GM19463 (cell line): ENCODE measurements at regions not wholly inside any gene's neighbourhood (a gene's known extent, or its start where the extent isn't known, plus 50 kb on each side); places are given as distances from the start of the nearest gene placed in this dataset.
"Not testable (repeated sequence)": the region's sequence is repeated elsewhere in the genome, so short reads cannot be mapped to it uniquely, and the experiment has no call there.

Experiments
- ATAC-seq: cut with Tn5 transposase; IDR thresholded peaks from one replicate; pipeline ENCODE4 v1.9.1; 2021; ENCODE audit warnings: mild to moderate bottlenecking, moderate library complexity; ENCODE audit not compliant: unreplicated experiment

- no peak for ATAC-seq
These were observed 285.8 kb upstream of the TRPC5 start for GRCh38 chrX:112368371-112368770.

GRCh38 chrX:112367065-112367464 is 284.5 kb upstream of the TRPC5 start:
- no peak for ATAC-seq

- ATAC-seq: no peak
These were observed 277.3 kb upstream of the TRPC5 start for GRCh38 chrX:112359906-112360305.

GRCh38 chrX:112355931-112356330 is 273.4 kb upstream of the TRPC5 start:
- no peak for ATAC-seq

GRCh38 chrX:112341598-112341997 is 259.0 kb upstream of the TRPC5 start:
- no peak for ATAC-seq

- ATAC-seq: no peak
These were observed 230.6 kb upstream of the TRPC5 start for GRCh38 chrX:112313201-112313600.

- ATAC-seq: no peak
These were observed 223.5 kb upstream of the TRPC5 start for GRCh38 chrX:112306027-112306426.

- ATAC-seq: no peak
These were observed 197.4 kb upstream of the TRPC5 start for GRCh38 chrX:112279940-112280339.

- ATAC-seq: no peak
These were observed 188.4 kb upstream of the TRPC5 start for GRCh38 chrX:112270991-112271390.

- ATAC-seq: no peak
These were observed 183.6 kb upstream of the TRPC5 start for GRCh38 chrX:112266136-112266535.

- ATAC-seq: no peak
These were observed 176.8 kb upstream of the TRPC5 start for GRCh38 chrX:112259375-112259774.

- ATAC-seq: no peak
These were observed 172.3 kb upstream of the TRPC5 start for GRCh38 chrX:112254896-112255295.

GRCh38 chrX:112247714-112248113 is 165.1 kb upstream of the TRPC5 start:
- no peak for ATAC-seq

GRCh38 chrX:112235547-112235946 is 153.0 kb upstream of the TRPC5 start:
- ATAC-seq: no peak

- peak; percentile 53 for ATAC-seq
These were observed 150.6 kb upstream of the TRPC5 start for GRCh38 chrX:112233164-112233563.

GRCh38 chrX:112226795-112227194 is 144.2 kb upstream of the TRPC5 start:
- not testable (repeated sequence) for ATAC-seq

GRCh38 chrX:112223391-112223790 is 140.8 kb upstream of the TRPC5 start:
- ATAC-seq: no peak

GRCh38 chrX:112218388-112218787 is 135.8 kb upstream of the TRPC5 start:
- ATAC-seq: no peak

GRCh38 chrX:112211459-112211858 is 128.9 kb upstream of the TRPC5 start:
- ATAC-seq: no peak

- no peak for ATAC-seq
These were observed 115.3 kb upstream of the TRPC5 start for GRCh38 chrX:112197840-112198239.

GRCh38 chrX:112190646-112191045 is 108.1 kb upstream of the TRPC5 start:
- ATAC-seq: no peak

- not testable (repeated sequence) for ATAC-seq
These were observed 98.8 kb upstream of the TRPC5 start for GRCh38 chrX:112181361-112181760.

GRCh38 chrX:112164420-112164819 is 81.8 kb upstream of the TRPC5 start:
- ATAC-seq: no peak

GRCh38 chrX:112163906-112164305 is 81.3 kb upstream of the TRPC5 start:
- ATAC-seq: no peak
